Esophagus muscularis mucosa (tissue), 4 donors: ENCODE measurements at regions not wholly inside any gene's neighbourhood (a gene's known extent, or its start where the extent isn't known, plus 50 kb on each side); places are given as distances from the start of the nearest gene placed in this dataset.

Experiments
- DNase-seq: peaks from one replicate; pipeline ENCODE4 v3.0.0-alpha.2; 2017; ENCODE audit errors: extremely low spot score
- H3K27ac ChIP-seq, 4 donors: fragments of 200-600 bp; sonication (generic); replicated peaks in 1 of 4; 1 replicate in 3 of 4; 2 replicates in 1 of 4; pipeline ENCODE4 v1.5.1; 2016 to 2019; ENCODE audit warnings: mild to moderate bottlenecking in 1 of 4
- H3K27me3 ChIP-seq, 4 donors: fragments of 200-600 bp; sonication (generic); one replicate each; pipeline versions ENCODE4 v1.5.1 to v1.6.0; 2016 to 2019
- H3K36me3 ChIP-seq, 4 donors: fragments of 200-600 bp; sonication (generic); one replicate each; pipeline ENCODE4 v1.5.1; 2016 to 2019
- H3K4me1 ChIP-seq, 4 donors: fragments of 200-600 bp; sonication (generic); one replicate each; pipeline ENCODE4 v1.5.1; 2016 to 2019
- H3K4me3 ChIP-seq, 4 donors: fragments of 200-600 bp; sonication (generic); 1 replicate in 2 of 4; 2 replicates in 2 of 4; pipeline ENCODE4 v1.5.1; 2016 to 2019; ENCODE audit warnings: mild to moderate bottlenecking in 4 of 4, moderate library complexity in 1 of 4
- H3K9me3 ChIP-seq, 4 donors: fragments of 200-600 bp; sonication (generic); 1 replicate in 3 of 4; 2 replicates in 1 of 4; pipeline ENCODE4 v1.5.1; 2016 to 2019
- EP300 ChIP-seq: sonication (generic); formaldehyde crosslinking; IDR thresholded peaks from one replicate; pipeline ENCODE4 v1.6.1; 2017; ENCODE audit warnings: antibody characterized with exemption
- POLR2A ChIP-seq: fragments of 450-650 bp; IDR thresholded peaks from one replicate; pipeline ENCODE4 v1.6.1; 2017; ENCODE audit warnings: antibody characterized with exemption, moderate library complexity, mild to moderate bottlenecking, low read depth
- POLR2AphosphoS5 ChIP-seq, 2 donors: sonication (generic); formaldehyde crosslinking; IDR thresholded peaks; one replicate each; pipeline ENCODE4 v1.6.1; 2017; ENCODE audit warnings: antibody characterized with exemption in 2 of 2
- WGBS: methylation state at CpG from one replicate; pipeline ENCODE4 v1.1.5; 2018; 5-methylcytosine and 5-hydroxymethylcytosine counted together
- intact Hi-C: fragments of 100-400 bp; cut with DNase I; formaldehyde crosslinking; loops from one replicate; pipeline ENCODE4 v1.15.1; 2023
- TF ChIP-seq, protein P1 (sequence below), 3 experiments: fragments of 200-600 bp in 2 of 3; fragments of 450-650 bp in 1 of 3; sonication (generic) in 2 of 3; IDR thresholded peaks; one replicate each; pipeline ENCODE4 v1.5.1; 2017 to 2019; ENCODE audit warnings: antibody characterized with exemption in 3 of 3, mild to moderate bottlenecking in 2 of 3, moderate library complexity in 1 of 3

- intact Hi-C loops: no loop called here
- Histone ChIP-seq H3K9me3 (peaks cover 0 to 4% (median 0%) of the 10 kb centered on the region in 4 donors), H3K36me3 (no peaks in the 10 kb centered on the region), H3K27ac (no peak overlapping the region), H3K27me3 (no peaks in the 10 kb centered on the region), H3K4me1 (no peaks in the 10 kb centered on the region), H3K4me3 (no peak overlapping the region)
- no peak for DNase-seq
- WGBS: 41% methylated on average over 3 of the region's 3 CpGs
- TF ChIP-seq, protein P1, sequence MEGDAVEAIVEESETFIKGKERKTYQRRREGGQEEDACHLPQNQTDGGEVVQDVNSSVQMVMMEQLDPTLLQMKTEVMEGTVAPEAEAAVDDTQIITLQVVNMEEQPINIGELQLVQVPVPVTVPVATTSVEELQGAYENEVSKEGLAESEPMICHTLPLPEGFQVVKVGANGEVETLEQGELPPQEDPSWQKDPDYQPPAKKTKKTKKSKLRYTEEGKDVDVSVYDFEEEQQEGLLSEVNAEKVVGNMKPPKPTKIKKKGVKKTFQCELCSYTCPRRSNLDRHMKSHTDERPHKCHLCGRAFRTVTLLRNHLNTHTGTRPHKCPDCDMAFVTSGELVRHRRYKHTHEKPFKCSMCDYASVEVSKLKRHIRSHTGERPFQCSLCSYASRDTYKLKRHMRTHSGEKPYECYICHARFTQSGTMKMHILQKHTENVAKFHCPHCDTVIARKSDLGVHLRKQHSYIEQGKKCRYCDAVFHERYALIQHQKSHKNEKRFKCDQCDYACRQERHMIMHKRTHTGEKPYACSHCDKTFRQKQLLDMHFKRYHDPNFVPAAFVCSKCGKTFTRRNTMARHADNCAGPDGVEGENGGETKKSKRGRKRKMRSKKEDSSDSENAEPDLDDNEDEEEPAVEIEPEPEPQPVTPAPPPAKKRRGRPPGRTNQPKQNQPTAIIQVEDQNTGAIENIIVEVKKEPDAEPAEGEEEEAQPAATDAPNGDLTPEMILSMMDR (IDR thresholded peaks at IDR 0.05): no peak
- TF ChIP-seq EP300 (no peak), POLR2AphosphoS5 (IDR thresholded peaks at IDR 0.05) (no peak), POLR2A (no peak)
Observed at GRCh38 chr4:100248476-100248875, 58.2 kb upstream of the DDIT4L start.

DNA sequence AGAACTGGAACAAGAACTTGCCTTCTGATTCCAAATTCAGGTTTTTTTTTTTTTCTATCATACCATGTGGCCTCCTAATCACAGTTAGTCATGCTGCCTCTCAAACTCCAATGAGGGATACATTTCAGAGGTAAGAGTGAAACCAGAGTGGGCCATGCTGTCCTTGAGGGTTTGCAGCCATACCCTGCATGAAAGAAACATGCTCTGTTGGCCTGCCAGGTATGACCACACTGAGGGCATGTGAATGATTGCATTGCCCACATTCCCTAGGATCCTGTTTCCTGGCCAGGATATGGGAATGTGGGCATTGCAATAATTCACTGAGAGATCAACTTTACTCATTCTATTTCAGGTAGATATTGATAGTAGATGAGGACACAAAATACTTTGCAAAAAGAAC is 56.4 kb upstream of the DDIT4L start:
- no peaks in the 10 kb centered on the region for H3K36me3 ChIP-seq
- no peaks in the 10 kb centered on the region for H3K27me3 ChIP-seq
- intact Hi-C loops: no loop called here
- peaks cover 0 to 4% (median 0%) of the 10 kb centered on the region in 4 donors for H3K9me3 ChIP-seq
- no peak for DNase-seq
- no peaks in the 10 kb centered on the region for H3K4me1 ChIP-seq
- H3K4me3 ChIP-seq: no peak overlapping the region
- H3K27ac ChIP-seq: no peak overlapping the region
- no peak for TF ChIP-seq EP300
- TF ChIP-seq, protein P1 (IDR thresholded peaks at IDR 0.05): no peak
- no peak for TF ChIP-seq POLR2AphosphoS5 (IDR thresholded peaks at IDR 0.05)
- TF ChIP-seq POLR2A: no peak

GRCh38 chr4:100244347-100244746 is 54.1 kb upstream of the DDIT4L start:
- Histone ChIP-seq H3K9me3 (peaks cover 0 to 4% (median 0%) of the 10 kb centered on the region in 4 donors), H3K4me1 (no peaks in the 10 kb centered on the region), H3K4me3 (no peak overlapping the region), H3K36me3 (no peaks in the 10 kb centered on the region), H3K27me3 (no peaks in the 10 kb centered on the region), H3K27ac (no peak overlapping the region)
- TF ChIP-seq POLR2AphosphoS5 (IDR thresholded peaks at IDR 0.05) (no peak), POLR2A (no peak), EP300 (no peak)
- TF ChIP-seq, protein P1 (IDR thresholded peaks at IDR 0.05): no peak
- 92% methylated on average over 3 of the region's 3 CpGs for WGBS
- intact Hi-C loops: no loop called here
- DNase-seq: no peak
